ENCODE measurements at regions not wholly inside any gene's neighbourhood (a gene's known extent, or its start where the extent isn't known, plus 50 kb on each side); places are given as distances from the start of the nearest gene placed in this dataset.

DNA sequence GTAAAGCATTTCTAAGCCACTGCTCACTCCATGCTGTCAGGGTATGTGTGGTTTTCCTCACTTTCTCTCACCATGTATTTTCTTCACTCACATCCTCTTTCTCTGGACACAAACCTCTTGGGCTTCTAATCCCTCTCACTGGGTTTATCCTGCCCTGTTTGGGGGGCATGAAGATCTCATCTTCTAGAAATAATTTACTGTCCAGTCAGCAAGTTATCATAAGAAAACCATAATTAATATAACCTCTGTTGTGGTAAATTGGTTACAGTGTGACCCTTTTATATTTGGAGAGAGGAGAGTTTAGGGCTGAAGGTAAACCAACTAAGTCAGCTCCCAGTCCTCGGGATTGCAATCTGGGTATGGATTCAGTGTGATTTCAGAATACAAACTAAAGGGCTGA, 213.8 kb upstream of the PROX1 start:
- no peak for DNase-seq (ENCODE audit: low read depth, low spot score)
- in situ Hi-C loops (cut with HindIII; ENCODE audit: low sequenced_read_pairs) = no loop called here
- TF ChIP-seq, protein P1, sequence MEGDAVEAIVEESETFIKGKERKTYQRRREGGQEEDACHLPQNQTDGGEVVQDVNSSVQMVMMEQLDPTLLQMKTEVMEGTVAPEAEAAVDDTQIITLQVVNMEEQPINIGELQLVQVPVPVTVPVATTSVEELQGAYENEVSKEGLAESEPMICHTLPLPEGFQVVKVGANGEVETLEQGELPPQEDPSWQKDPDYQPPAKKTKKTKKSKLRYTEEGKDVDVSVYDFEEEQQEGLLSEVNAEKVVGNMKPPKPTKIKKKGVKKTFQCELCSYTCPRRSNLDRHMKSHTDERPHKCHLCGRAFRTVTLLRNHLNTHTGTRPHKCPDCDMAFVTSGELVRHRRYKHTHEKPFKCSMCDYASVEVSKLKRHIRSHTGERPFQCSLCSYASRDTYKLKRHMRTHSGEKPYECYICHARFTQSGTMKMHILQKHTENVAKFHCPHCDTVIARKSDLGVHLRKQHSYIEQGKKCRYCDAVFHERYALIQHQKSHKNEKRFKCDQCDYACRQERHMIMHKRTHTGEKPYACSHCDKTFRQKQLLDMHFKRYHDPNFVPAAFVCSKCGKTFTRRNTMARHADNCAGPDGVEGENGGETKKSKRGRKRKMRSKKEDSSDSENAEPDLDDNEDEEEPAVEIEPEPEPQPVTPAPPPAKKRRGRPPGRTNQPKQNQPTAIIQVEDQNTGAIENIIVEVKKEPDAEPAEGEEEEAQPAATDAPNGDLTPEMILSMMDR (IDR thresholded peaks at IDR 0.05; ENCODE audit: low read depth, low read length) = no peak
- H3K4me3 ChIP-seq (ENCODE audit: low read depth, low read length) = no peak overlapping the region

DNA sequence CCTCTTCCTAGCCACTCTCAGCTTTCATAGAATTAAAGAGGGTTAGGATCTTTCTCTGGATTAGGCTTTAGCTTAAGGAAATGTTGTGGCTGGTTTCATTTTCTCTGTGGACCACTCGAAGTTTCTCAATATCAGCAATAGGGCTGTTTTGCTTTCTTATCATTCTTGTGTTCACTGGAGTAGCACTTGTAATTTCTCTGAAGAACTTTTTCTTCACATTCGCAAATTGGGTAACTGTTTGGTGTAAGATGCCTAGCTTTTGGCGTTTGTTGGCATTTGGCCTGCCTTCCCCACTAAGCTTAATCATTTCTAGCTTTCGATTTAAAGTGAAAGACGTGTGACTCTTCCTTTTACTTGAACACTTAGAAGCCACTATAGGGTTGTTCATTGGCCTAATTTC, 210.8 kb upstream of the PROX1 start:
- in situ Hi-C loops (cut with HindIII; ENCODE audit: low sequenced_read_pairs) = no loop called here
- DNase-seq (ENCODE audit: low read depth, low spot score) = no peak
- H3K4me3 ChIP-seq (ENCODE audit: low read depth, low read length) = no peak overlapping the region
- TF ChIP-seq, protein P1 (IDR thresholded peaks at IDR 0.05; ENCODE audit: low read depth, low read length) = no peak

DNA sequence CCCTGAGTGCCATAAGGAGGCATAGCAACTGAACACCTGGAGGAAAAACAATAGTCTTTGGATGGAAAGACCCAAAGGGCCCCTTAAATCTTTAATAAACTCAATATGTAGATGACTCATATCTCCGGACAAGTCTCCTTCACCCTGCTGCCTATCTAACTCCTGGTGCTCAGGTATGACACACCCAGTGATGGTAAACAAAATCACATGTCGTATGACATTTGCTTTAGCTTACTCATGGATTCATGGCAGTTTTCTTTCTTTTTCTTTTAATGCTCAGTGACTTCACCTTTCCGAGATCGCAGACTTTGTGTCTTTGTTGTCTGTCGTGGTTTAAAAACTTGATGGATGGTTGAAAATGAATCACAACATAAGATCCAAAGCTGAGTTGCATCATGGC, 208.5 kb upstream of the PROX1 start:
- no peak for DNase-seq (ENCODE audit: low read depth, low spot score)
- TF ChIP-seq, protein P1 (IDR thresholded peaks at IDR 0.05; ENCODE audit: low read depth, low read length) = no peak
- H3K4me3 ChIP-seq (ENCODE audit: low read depth, low read length) = no peak overlapping the region
- in situ Hi-C loops (cut with HindIII; ENCODE audit: low sequenced_read_pairs) = no loop called here

DNA sequence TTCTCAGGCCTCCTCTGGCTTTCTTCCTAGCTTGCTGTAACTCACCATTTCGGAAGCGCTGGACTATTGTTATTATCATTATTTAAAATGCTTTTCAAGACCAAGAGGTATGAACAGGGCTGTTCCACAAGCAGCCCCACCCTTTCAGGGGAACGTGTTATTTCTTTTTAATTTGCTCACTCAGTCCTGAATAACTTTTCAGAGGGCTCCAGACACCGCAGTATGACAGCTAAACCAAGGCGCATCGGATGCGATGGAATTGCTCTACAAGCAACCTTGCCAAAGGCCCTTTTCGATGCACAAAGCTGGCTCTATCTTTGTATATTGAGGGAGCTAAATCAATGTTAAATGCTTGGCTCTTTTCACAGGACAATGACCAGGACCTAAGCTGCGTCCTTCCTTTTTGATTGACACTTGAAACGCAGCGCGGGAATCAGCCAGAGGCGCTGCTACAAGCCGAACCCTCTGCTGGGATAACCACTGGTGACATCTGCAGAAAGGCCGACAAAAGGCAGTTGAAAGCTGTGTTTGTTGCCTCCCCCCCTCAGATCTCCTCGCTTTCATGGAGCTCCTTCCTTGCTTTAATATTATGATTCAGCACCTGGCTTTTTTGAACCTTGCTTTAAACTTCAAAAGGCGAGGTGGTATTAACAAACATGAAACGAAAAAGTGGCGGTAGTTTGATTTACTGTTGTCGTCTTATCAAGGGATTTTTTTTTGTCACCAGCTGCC, 204.7 kb upstream of the PROX1 start:
- in situ Hi-C loops (cut with HindIII; ENCODE audit: low sequenced_read_pairs) = no loop called here
- TF ChIP-seq, protein P1 (IDR thresholded peaks at IDR 0.05; ENCODE audit: low read depth, low read length) = no peak
- no peak for DNase-seq (ENCODE audit: low read depth, low spot score)
- H3K4me3 ChIP-seq (ENCODE audit: low read depth, low read length) = no peak overlapping the region

DNA sequence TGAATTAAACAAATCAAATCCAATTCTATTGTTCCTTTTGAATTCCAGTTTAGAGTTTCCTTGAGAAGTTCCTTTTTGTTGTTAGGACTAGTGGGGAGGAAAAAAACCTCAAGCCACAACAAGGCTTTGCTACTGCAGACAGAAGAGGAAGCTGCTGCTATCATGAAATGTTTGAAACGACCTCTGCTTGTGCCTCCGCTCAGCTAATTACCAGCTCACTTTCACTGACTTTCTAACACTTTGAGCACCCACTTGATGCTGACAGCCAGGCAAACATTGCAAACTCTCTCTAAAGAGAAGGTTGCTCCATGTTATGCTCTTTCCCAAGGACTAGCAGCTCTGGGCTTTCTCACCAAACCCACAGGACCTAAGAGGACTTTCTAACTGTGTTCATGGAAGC, 203.9 kb upstream of the PROX1 start:
- in situ Hi-C loops (cut with HindIII; ENCODE audit: low sequenced_read_pairs) = no loop called here
- TF ChIP-seq, protein P1 (IDR thresholded peaks at IDR 0.05; ENCODE audit: low read depth, low read length) = no peak
- no peak for DNase-seq (ENCODE audit: low read depth, low spot score)
- no peak overlapping the region for H3K4me3 ChIP-seq (ENCODE audit: low read depth, low read length)

DNA sequence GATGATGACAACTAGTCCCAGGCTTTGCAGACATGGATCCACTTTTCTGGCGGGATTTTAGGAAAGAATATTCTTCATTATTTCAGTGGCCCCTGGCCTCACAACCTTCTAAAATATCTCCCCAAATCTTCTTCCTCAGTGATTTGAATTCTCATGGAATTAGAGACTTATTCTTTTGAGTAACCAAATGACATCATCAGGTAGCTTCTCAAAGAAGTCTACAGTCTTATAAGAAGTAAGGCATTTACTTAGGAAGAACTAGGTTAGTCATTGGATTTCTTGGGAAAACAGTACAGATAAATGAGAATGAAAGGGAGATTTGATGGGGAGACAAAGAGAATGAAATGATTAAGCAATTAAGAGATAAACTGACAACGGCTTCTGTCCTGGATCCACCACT, 201.1 kb upstream of the PROX1 start:
- in situ Hi-C loops (cut with HindIII; ENCODE audit: low sequenced_read_pairs) = no loop called here
- TF ChIP-seq, protein P1 (IDR thresholded peaks at IDR 0.05; ENCODE audit: low read depth, low read length) = no peak
- DNase-seq (ENCODE audit: low read depth, low spot score) = no peak
- no peak overlapping the region for H3K4me3 ChIP-seq (ENCODE audit: low read depth, low read length)
